GM23338 (cell line): ENCODE measurements at regions not wholly inside any gene's neighbourhood (a gene's known extent, or its start where the extent isn't known, plus 50 kb on each side); places are given as distances from the start of the nearest gene placed in this dataset.

Experiments
- CTCF ChIP-seq, 2 experiments: fragments of 200-600 bp in 1 of 2; sonication (generic) in 1 of 2; conservative IDR thresholded peaks; 2 replicates each; pipeline versions ENCODE4 v1.5.1 to v1.6.1; 2016 to 2017; ENCODE audit warnings: antibody characterized with exemption in 2 of 2, low read depth in 2 of 2, mild to moderate bottlenecking in 2 of 2, moderate library complexity in 1 of 2
- EZH2 ChIP-seq: fragments of 200-600 bp; sonication (generic); IDR thresholded peaks from one replicate; pipeline ENCODE4 v1.8.0; 2017; ENCODE audit warnings: antibody characterized with exemption, mild to moderate bottlenecking, low read depth; ENCODE audit not compliant: unreplicated experiment

GRCh38 chr20:61123286-61123685, 128.8 kb upstream of the CDH4 start:
- TF ChIP-seq EZH2 (no peak), CTCF (conservative IDR thresholded peaks at IDR 0.05; ENCODE audit: low read depth in 2 of 2) (no peak)
